ENCODE measurements at regions not wholly inside any gene's neighbourhood (a gene's known extent, or its start where the extent isn't known, plus 50 kb on each side); places are given as distances from the start of the nearest gene placed in this dataset.

DNA sequence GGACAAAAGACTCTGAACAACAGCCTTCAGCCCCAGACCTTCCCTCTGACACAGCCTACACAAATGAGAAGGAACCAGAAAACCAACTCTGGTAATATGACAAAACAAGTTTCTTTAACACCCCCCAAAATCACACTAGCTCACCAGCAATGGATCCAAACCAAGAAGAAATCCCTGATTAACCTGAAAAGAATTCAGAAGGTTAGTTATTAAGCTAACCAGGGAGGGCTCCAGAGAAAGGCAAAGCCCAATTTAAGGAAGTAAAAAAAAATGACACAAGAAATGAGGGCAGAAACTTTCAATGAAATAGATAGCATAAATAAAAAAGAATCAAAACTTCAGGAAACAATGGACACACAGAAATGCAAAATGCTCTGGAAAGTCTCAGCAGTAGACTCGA is 224.0 kb downstream of the TRIML1 start:
- no peak for DNase-seq (ENCODE audit: low read depth)
- no peak overlapping the region for H3K4me3 ChIP-seq (ENCODE audit: low read depth, low read length)
- TF ChIP-seq, protein P1, sequence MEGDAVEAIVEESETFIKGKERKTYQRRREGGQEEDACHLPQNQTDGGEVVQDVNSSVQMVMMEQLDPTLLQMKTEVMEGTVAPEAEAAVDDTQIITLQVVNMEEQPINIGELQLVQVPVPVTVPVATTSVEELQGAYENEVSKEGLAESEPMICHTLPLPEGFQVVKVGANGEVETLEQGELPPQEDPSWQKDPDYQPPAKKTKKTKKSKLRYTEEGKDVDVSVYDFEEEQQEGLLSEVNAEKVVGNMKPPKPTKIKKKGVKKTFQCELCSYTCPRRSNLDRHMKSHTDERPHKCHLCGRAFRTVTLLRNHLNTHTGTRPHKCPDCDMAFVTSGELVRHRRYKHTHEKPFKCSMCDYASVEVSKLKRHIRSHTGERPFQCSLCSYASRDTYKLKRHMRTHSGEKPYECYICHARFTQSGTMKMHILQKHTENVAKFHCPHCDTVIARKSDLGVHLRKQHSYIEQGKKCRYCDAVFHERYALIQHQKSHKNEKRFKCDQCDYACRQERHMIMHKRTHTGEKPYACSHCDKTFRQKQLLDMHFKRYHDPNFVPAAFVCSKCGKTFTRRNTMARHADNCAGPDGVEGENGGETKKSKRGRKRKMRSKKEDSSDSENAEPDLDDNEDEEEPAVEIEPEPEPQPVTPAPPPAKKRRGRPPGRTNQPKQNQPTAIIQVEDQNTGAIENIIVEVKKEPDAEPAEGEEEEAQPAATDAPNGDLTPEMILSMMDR (IDR thresholded peaks at IDR 0.05; ENCODE audit: insufficient read depth, low read depth, low read length), result no peak

- DNase-seq (ENCODE audit: low read depth), result no peak
- no peak overlapping the region for H3K4me3 ChIP-seq (ENCODE audit: low read depth, low read length)
Measured at GRCh38 chr4:188370777-188371176, 231.5 kb downstream of the TRIML1 start.

DNA sequence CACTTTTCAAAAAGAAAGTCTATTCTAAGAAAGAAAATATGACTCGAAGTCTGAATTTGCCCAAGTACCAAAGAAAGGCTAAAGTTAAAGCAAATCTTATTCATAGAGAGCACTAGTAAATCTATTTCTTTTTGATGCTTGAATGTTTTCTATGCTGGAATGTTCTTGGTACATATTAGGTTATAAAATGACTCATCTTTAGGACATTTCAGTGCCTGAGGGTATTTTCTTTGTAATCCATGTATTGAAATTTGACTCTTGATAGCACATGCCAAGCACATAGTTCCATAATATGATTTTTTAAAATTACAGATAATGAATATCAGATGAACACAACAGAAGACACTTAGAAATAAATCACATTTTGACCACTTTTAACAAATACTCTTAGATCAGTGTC is 232.8 kb downstream of the TRIML1 start:
- TF ChIP-seq, protein P1 (IDR thresholded peaks at IDR 0.05; ENCODE audit: insufficient read depth, low read depth, low read length), result no peak
- peak; percentile 10 for DNase-seq (ENCODE audit: low read depth)
- no peak overlapping the region for H3K4me3 ChIP-seq (ENCODE audit: low read depth, low read length)

More at GRCh38 chr4:188370777-188371176, 231.5 kb downstream of the TRIML1 start:
- TF ChIP-seq, protein P1 (IDR thresholded peaks at IDR 0.05; ENCODE audit: insufficient read depth, low read depth, low read length), result no peak

DNA sequence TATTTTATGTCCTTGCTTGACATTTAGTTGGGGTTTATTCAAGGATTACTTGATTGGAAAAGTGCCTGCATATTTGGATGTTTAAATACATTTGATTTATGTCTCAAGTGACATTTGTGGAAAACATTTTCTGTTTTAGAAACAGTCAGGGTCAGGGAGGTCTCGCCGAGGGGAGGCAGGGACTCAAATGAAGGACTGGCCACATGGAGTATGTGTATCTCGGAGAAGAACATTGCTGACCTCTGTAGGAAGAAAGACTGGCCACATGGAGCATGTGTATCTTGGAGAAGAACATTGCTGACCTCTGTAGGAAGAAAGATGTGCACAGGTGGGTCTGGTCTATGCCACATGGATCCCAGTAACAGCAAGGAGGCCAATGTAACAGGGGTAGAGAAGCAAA is 233.6 kb downstream of the TRIML1 start:
- TF ChIP-seq, protein P1 (IDR thresholded peaks at IDR 0.05; ENCODE audit: insufficient read depth, low read depth, low read length), result no peak
- DNase-seq (ENCODE audit: low read depth), result peak; percentile 8
- H3K4me3 ChIP-seq (ENCODE audit: low read depth, low read length), result no peak overlapping the region

DNA sequence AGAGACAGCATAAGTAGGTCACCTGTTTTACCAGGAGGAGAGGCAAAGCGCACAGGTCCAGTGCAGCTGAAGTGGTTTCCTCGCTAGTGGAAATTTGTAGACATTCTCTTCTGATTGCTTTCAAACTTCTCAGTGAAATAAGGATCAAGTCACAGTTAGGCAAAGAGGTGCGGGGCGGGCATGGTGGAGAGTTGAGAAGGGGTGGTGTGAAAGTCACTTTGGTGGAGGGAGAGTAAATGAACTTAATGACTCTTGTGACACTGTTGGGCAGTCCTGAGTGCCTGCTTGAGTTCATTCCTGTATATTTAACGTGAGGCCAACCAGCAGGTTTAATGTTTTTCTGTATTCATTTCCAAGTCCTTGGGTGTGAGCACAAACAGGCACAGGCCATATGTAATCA is 235.6 kb downstream of the TRIML1 start:
- TF ChIP-seq, protein P1 (IDR thresholded peaks at IDR 0.05; ENCODE audit: insufficient read depth, low read depth, low read length), result no peak
- H3K4me3 ChIP-seq (ENCODE audit: low read depth, low read length), result no peak overlapping the region
- no peak for DNase-seq (ENCODE audit: low read depth)

DNA sequence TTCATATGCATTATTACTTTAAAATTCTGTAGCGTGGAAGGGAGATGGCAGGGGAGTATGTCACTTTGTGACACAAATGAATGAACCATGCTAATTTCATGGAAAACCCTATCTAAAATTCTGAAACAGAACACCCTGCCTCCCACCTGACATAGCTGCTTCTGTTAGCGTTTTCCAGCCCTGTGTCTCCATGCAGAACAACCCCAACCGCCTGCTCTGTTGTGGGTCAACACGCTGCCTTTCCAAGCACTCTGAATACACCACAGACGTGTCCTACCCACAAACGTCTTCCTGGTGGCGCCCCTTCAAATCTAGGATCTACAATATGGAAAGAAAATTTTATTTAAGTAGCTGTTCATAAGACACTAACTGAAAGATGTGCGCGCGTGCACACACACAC is 238.6 kb downstream of the TRIML1 start:
- TF ChIP-seq, protein P1 (IDR thresholded peaks at IDR 0.05; ENCODE audit: insufficient read depth, low read depth, low read length), result no peak
- H3K4me3 ChIP-seq (ENCODE audit: low read depth, low read length), result no peak overlapping the region
- no peak for DNase-seq (ENCODE audit: low read depth)

DNA sequence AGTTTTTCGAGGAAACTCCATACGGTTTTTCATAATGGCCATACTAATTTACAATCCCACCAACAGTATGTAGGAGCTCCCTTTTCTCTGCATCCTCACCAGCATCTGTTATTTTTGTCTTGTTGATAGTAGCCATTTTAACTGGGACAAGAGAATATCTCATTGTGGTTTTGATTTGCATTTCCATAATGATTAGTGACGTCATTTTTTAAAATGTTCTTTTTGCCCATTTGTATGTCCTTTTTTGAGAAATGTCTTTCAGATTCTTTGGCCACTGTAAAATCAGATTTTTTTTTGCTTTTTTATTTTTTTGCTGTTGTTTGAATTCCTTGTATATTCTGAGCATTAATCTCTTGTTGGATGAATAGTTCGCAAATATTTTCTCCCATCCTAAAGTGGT is 243.9 kb downstream of the TRIML1 start:
- H3K4me3 ChIP-seq (ENCODE audit: low read depth, low read length), result no peak overlapping the region
- TF ChIP-seq, protein P1 (IDR thresholded peaks at IDR 0.05; ENCODE audit: insufficient read depth, low read depth, low read length), result no peak
- DNase-seq (ENCODE audit: low read depth), result no peak
